ENCODE measurements at regions not wholly inside any gene's neighbourhood (a gene's known extent, or its start where the extent isn't known, plus 50 kb on each side); places are given as distances from the start of the nearest gene placed in this dataset.
"Not testable (repeated sequence)": the region's sequence is repeated elsewhere in the genome, so short reads cannot be mapped to it uniquely, and the experiment has no call there.

GRCh38 chr4:154982187-154983047 lies 201.3 kb downstream of the RBM46 start:
- DNase-seq (ENCODE audit: insufficient read length, low spot score) = peak; percentile 29
- no peak for FAIRE-seq

GRCh38 chr4:154983714-154984113 lies 202.6 kb downstream of the RBM46 start:
- DNase-seq (ENCODE audit: insufficient read length, low spot score) (no peak), FAIRE-seq (no peak)

DNA sequence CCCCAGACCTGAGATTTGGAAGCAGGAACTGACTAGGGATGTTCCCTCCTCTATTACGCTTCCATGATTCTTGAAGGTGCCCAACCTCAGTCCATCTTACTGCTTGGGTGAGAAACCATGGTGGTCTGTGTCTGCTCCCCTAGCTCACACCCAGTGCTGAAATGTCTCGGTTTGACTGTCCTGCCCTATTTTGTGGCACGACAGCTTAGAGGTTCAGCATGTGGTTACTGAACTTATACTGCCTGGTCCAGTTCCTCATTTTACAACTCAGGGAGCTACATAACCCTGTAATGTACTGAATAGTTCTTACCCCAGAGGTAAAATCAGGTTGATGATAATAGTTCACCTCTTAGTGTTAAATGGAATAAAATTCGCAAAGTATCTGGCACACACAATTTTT lies 203.1 kb downstream of the RBM46 start:
- no peak for DNase-seq (ENCODE audit: insufficient read length, low spot score)
- FAIRE-seq = no peak

DNA sequence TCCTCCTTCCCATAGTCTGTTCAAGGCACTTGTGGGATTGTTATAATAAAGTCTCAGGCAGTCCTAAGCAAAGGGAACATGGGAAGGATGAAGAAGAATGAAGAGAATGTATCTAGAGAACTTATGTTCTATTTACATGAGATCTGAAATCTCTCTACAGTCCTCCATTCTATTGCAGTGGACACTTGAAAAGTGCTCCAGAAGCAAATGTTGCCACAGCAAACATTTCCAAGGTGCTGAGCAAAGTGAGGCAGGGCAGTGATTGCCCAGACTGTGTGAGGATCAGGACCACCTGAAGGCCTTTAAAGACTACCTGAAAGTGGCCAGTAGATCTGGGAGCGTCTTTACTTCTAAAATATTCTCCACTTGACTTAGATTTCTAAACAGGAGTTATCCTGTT lies 203.5 kb downstream of the RBM46 start:
- DNase-seq (ENCODE audit: insufficient read length, low spot score) = no peak
- FAIRE-seq = no peak

DNA sequence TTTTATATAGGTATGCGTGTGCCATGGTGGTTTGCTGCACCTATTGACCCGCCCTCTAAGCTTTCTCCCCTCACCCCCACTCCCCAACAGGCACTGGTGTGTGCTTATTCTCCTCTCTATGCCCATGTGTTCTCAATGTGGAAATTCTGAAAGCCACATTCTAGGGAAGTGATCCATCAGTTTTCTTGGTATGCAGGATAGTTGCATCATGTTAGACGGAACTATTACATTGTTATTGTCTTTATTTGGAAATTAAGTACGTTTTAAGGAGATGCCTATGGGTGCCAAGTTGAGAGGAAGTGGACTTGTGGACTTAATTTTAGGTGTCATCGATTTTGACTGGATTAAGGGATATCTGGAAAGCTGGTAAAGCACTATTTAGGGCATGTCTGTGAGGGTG lies 204.6 kb downstream of the RBM46 start:
- FAIRE-seq (no peak), DNase-seq (ENCODE audit: insufficient read length, low spot score) (no peak)

GRCh38 chr4:154988511-154988910 lies 207.4 kb downstream of the RBM46 start:
- FAIRE-seq = no peak

DNA sequence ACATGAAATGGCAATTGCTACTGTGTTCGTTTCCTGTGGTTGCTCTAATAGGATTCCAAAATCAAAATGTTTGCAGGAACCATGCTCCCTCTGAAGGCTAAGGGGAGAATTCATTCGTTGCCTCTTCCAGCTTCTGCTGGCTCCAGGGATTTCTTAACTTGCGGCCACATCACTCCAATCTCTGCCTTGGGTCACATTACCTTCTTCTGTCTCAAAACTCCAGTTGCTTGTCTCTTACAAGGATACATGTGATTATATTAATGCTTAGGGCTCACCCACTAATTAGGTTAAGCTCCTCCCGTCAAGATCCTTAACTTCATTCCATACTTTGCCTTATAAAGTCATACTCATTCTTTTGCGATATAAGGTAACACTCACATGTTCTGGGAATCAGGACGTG lies 208.4 kb downstream of the RBM46 start:
- FAIRE-seq = no peak
- DNase-seq (ENCODE audit: insufficient read length, low spot score) = no peak

More at GRCh38 chr4:154988511-154988910, 207.4 kb downstream of the RBM46 start:
- no peak for DNase-seq (ENCODE audit: insufficient read length, low spot score)

DNA sequence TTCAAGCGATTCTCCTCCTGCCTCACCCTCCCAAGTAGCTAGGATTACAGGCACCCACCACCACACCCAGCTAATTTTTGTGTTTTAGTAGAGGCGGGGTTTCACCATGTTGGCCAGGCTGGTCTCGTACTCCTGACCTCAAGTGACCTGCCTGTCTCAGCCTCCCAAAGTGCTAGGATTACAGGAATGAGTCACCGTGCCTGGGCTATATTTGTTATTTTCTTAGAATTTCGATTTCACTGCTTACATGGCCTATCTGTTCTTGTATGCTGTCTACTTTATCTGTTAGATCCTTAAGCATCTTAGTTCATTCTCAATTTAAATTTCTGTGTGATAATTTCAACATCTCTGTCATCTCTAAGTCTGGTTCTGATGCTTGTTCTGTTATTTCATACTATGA lies 210.6 kb upstream of the NPY2R start:
- not testable (repeated sequence) for FAIRE-seq; DNase-seq (ENCODE audit: insufficient read length, low spot score)

DNA sequence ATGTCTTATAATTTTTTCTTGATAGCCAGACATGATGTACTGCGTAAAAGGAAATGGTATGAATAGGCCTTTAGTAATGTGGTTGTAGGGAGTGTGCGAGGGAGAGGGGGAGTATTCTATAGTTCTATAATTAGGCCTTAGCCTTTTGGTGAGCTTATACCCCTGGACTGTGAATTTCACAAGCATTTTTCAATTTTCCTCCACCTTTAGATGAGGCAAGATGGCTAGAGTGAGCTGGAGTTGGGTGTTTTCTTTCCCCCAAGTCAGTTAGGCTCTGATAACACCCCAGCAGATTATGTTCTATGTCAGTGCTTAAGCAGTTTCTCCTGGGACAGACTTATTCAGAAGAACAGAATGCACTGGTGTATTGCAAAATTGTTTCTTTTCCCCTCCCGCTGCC lies 210.2 kb upstream of the NPY2R start:
- no peak for FAIRE-seq
- no peak for DNase-seq (ENCODE audit: insufficient read length, low spot score)

DNA sequence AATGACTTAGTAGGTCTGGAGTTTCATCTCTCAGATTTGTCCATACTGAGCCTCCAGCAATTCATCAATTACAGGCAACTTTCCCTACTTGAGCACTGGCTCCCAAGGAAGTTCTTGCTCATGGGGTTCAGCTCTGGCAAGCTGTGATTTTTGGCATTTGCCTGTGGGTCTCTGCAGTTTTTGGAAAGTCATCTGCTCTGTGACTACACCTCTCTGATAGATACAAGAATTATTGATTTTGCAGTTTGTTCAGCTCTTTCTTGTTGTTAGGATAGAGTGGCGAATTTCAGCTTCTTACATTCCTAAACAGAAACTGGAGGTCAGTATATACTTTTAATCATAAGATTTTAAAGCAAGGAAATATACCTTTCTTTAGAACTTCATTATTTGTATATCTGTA lies 209.7 kb upstream of the NPY2R start:
- FAIRE-seq = no peak
- DNase-seq (ENCODE audit: insufficient read length, low spot score) = no peak

DNA sequence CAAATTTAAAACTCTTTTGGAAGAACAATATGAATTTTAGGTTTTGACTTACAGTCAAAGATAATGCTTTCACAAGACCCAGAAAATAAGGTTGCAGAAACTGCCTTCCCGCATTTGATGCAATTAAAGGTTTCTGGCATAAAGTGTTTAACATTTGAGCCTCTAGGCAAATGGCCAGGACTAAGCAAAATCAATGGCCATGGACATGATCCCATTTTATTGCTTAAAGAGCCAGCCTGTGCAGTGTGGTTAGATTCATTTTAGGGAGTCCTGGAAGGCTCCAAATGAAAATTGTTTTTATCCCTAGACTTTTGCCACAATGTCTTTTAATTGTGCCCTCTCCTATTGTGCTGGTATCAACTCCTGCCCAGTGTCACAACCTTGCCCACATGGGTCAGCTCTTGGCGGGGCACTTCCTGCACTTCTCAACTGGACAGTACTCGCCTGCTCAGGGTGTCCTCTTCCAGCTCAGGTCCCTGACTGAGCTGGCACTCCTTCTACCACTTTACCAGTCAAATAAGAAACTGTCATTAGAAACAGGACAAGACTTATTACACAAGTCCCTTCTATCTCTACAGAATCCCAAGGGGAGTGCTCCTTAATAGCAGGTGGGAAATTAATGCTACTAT lies 208.4 kb upstream of the NPY2R start:
- FAIRE-seq (no peak), DNase-seq (ENCODE audit: insufficient read length, low spot score) (no peak)

DNA sequence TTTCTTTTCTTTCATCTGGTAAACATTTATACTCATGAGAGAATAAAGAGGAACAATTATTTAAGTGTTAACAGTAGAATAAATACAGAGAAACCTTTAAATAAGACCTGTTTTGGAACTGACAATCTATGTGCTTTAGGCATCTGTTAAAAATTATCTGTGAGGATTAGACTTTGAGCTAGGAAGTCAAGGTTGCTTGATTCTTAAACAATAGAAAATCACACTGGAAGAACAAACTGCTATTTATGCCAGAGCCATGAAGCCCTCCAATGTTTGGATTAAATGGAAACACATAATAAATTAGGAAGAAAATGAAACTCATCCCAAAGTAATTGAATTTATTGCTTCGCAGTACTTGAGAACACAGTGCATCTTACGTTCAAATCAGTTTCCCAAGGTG lies 207.2 kb upstream of the NPY2R start:
- FAIRE-seq (no peak), DNase-seq (ENCODE audit: insufficient read length, low spot score) (no peak)

DNA sequence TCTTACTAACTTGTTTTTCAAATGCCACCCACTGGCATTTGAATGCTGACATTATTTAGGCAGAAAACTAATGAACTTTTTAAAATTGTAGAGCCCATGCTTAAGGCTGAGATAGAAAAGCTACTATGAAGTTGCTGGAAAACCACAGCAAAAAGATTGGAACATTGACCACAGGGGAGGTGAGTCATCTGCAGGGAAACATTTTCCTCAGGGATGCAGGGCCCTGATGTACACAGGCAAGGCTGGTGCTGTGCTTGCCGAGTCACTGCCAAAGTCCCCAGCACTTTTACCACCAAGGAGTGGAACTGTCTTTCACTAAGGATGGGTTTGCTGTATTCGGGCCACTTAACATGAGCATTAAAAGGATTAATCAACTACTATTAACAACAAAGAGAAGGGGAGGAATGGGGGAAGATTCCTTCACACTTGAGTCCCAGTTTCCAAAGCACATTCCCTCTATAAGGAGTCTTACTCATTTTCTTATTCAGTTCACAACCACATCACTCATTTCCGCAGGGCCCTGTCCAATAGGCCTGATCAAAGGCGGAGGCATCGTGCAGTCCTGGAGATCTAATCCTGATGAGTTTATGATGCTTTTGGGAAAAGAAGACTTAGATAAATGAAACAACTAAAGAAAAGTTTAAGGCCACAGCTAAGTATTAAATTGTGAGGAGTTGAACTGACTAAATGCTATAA lies 202.9 kb upstream of the NPY2R start:
- FAIRE-seq (no peak), DNase-seq (ENCODE audit: insufficient read length, low spot score) (peak; percentile 11)

DNA sequence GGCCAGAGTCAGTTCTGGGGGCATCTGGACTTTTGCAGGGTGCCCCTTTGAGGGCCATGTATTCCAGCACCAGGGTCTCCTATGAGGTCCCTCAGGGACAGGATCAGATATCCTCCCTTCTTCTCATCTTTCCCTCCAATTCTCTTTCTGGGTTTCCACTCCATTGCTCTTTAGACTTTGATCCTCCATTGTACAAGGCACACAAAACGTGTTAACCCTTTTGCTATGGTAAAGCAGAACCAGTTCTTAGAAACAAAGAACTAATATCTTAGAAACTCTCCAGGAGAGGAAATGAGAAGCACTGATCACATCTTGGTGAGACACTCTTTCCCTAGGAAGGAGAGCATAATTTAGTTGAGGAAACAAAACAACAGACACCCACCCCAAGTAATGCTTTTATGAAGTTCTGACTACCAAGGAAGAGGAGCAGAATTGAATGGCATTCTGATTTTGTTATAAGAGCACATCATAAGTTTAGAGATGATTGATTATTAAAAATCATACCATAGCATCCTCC lies 200.7 kb upstream of the NPY2R start:
- FAIRE-seq = no peak
- DNase-seq (ENCODE audit: insufficient read length, low spot score) = no peak

DNA sequence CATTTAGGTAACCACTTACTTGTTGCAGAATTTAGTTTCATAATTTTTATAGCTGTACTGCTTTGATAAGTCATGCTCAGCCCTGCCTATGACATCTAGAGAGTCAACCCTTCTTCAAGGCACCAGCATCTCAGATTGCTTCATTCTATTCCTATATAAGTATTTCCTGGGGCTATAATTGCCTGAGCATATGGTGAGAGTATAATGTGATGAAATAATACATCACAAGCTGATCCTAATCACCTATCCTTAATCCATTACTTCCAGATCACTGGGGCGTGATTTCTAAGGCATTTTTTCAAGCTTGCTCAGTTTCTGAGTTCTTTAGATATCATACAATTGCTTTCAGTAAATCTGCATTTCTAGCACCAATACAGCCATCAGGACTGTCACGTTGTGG lies 200.0 kb upstream of the NPY2R start:
- no peak for DNase-seq (ENCODE audit: insufficient read length, low spot score)
- no peak for FAIRE-seq

DNA sequence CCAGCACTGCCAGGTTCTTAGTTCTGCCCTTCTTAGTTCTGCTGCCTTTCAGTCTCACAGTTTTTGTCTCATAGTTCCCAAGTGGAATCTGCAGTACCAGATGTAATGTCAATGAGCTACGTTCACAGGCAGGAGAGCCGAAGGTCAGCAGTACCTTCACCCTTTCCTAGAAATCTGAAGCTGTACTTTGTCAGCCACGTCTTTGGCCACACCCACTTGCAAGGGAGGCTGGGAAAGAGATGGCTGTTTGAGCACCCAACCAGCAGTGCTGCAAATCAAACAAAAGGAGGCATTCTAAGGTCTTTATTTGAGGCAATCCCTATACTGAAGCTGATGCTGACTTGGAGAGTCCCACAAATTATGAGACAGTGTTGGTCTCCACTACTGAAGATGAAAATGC lies 199.1 kb upstream of the NPY2R start:
- FAIRE-seq (no peak), DNase-seq (ENCODE audit: insufficient read length, low spot score) (no peak)

- DNase-seq (ENCODE audit: insufficient read length, low spot score) (no peak), FAIRE-seq (no peak)
These were observed 198.1 kb upstream of the NPY2R start for GRCh38 chr4:155010376-155010775.

DNA sequence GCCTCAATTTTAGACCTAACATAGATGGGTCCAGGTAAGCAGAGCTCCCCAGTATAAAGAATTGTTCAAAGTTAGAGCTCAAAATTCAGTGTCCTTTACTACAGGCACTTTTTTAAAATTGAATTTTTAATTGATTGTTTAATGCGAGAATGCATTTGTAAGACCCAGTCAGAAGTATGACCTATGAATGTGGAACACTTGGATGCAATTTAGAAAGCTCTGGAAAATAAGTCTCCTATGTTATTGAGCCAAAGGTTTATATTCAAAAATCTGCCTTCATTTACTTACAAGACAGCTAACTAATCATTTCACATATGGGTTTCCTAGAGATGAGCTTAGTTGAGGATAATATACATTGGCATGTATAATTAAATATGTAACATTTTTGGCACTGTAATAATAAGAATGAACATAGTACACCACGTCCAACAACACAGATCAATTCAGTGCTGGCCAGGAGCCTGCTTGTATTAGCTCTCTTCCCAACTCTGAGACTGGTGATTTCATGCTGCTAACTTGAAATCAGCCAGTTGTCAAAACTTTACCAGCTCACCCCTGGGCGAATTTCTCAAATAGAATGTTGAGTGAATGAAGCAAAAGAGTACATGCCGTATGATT lies 197.2 kb upstream of the NPY2R start:
- DNase-seq (ENCODE audit: insufficient read length, low spot score) (no peak), FAIRE-seq (no peak)

- no peak for FAIRE-seq
- no peak for DNase-seq (ENCODE audit: insufficient read length, low spot score)
These were observed 196.0 kb upstream of the NPY2R start for GRCh38 chr4:155012469-155012868.

DNA sequence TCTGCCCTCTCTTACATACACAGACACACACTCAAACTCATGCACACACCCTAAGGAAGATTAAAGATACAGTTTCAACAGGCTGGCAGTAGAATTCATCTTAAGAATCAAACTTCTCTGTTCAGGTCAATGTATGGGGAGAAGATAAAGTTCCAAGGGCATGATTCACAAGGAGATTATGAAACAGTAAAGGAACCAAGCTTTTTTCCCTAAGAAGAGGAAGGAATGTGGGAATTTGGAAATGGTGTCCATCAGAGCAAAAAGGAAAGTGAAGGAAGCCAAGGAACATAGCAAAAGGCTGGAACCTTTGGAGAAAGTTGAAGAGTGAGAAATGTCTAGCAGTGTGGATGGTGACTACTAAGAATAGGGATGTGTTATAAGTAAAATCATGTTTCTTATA lies 191.0 kb upstream of the NPY2R start:
- FAIRE-seq = no peak
- no peak for DNase-seq (ENCODE audit: insufficient read length, low spot score)

Measured in HTR-8/SVneo (cell line).